HepG2 (cell line): ENCODE measurements at regions not wholly inside any gene's neighbourhood (a gene's known extent, or its start where the extent isn't known, plus 50 kb on each side); places are given as distances from the start of the nearest gene placed in this dataset.

Source experiments
- ATAC-seq: fragments of 200-7000 bp; cut with Tn5 transposase; 3 replicates; pipeline ENCODE4 v1.9.1; 2020; ENCODE audit warnings: mild to moderate bottlenecking, moderate library complexity
- BruUV-seq: library from RNA; stranded (reverse); fragments of 400-500 nt; replicated peaks from 2 replicates; lab custom pipeline; 2021; lab: Mats Ljungman, UMichigan
- CTCF ChIA-PET: fragments of 300-600 bp; formaldehyde crosslinking; extraction: SDS; loops from one replicate; lab custom pipeline; 2021; ENCODE audit warnings: low total read pairs, inconsistent platforms, low intra/inter-chr PET ratio; lab: Yijun Ruan, JAX
- POLR2A ChIA-PET: fragments of 350-600 bp; sonication (Branson Sonifier 250); formaldehyde crosslinking; loops from one replicate; lab custom pipeline; 2020; ENCODE audit warnings: antibody characterized with exemption, inconsistent platforms; lab: Yijun Ruan, JAX
- DNase-seq: peaks from one replicate; pipeline ENCODE4 v3.0.0-alpha.2; 2015; ENCODE audit warnings: low spot score
- FAIRE-seq: peaks from 3 replicates; lab custom pipeline; 2011; peaks lifted over from hg19 to GRCh38; lab: Jason Lieb, UNC
- H2AFZ ChIP-seq: one replicate; pipeline ENCODE4 v1.6.1; 2011; ENCODE audit warnings: low read length, inconsistent platforms
- H3K27ac ChIP-seq: fragments of 300-600 bp; 3 replicates; pipeline ENCODE4 v1.8.0; 2011; ENCODE audit warnings: mixed run types, mild to moderate bottlenecking, mixed read lengths, low read length, inconsistent platforms; ENCODE audit not compliant: insufficient read depth; ENCODE audit errors: extremely low read length
- H3K27me3 ChIP-seq, 2 experiments: fragments of 200-600 bp in 1 of 2; 2 replicates in 1 of 2; 3 replicates in 1 of 2; pipeline versions ENCODE4 v1.6.0 to v1.8.0; 2011; ENCODE audit warnings: low read length in 2 of 2, mild to moderate bottlenecking in 2 of 2, moderate library complexity in 2 of 2, inconsistent platforms in 1 of 2; ENCODE audit not compliant: insufficient read depth in 2 of 2, control insufficient read depth in 1 of 2
- H3K36me3 ChIP-seq, 2 experiments: fragments of 200-600 bp in 1 of 2; replicated peaks in 1 of 2; 2 replicates in 1 of 2; 3 replicates in 1 of 2; pipeline versions ENCODE4 v1.5.1 to v1.8.0; 2011; ENCODE audit warnings: low read length in 2 of 2, inconsistent platforms in 1 of 2; ENCODE audit not compliant: insufficient read depth in 2 of 2, control insufficient read depth in 1 of 2
- H3K4me1 ChIP-seq: 2 replicates; pipeline ENCODE4 v1.5.1; 2012; ENCODE audit warnings: low read length, inconsistent platforms; ENCODE audit not compliant: insufficient read depth
- H3K4me2 ChIP-seq: 2 replicates; pipeline ENCODE4 v1.6.0; 2011; ENCODE audit warnings: low read depth, low read length, inconsistent platforms
- H3K4me3 ChIP-seq, 3 experiments: fragments of 200-600 bp in 1 of 3; sonication (generic), shearing (Covaris generic) in 1 of 3; replicated peaks in 1 of 3; 2 replicates each; pipeline ENCODE4 v1.5.1; 2011 to 2016; ENCODE audit warnings: low read length in 3 of 3, inconsistent platforms in 2 of 3, low read depth in 2 of 3, mild to moderate bottlenecking in 2 of 3, control low read depth in 1 of 3, mixed read lengths in 1 of 3; ENCODE audit not compliant: insufficient read depth in 1 of 3
- H3K79me2 ChIP-seq: one replicate; pipeline ENCODE4 v1.6.1; 2011; ENCODE audit warnings: low read length, inconsistent platforms; ENCODE audit not compliant: insufficient read depth
- H3K9ac ChIP-seq: 2 replicates; pipeline ENCODE4 v1.6.0; 2011; ENCODE audit warnings: mild to moderate bottlenecking, low read depth, low read length, inconsistent platforms; ENCODE audit not compliant: insufficient read depth
- H3K9me3 ChIP-seq: 2 replicates; pipeline ENCODE4 v1.5.1; 2012; ENCODE audit warnings: mild to moderate bottlenecking, low read length
- H4K20me1 ChIP-seq: 2 replicates; pipeline ENCODE4 v1.6.0; 2011; ENCODE audit warnings: inconsistent platforms, mild to moderate bottlenecking, low read length, moderate library complexity; ENCODE audit not compliant: insufficient read depth
- BRD4 ChIP-seq: sonication (generic); formaldehyde crosslinking; IDR thresholded peaks from 2 replicates; pipeline ENCODE4 v1.4.0; 2020; ENCODE audit warnings: missing genetic modification reagents
- CBFB ChIP-seq: sonication (generic); formaldehyde crosslinking; IDR thresholded peaks from 2 replicates; pipeline ENCODE4 v1.4.0; 2020; ENCODE audit warnings: missing genetic modification reagents
- CBX2 ChIP-seq, 2 experiments: fragments of 200-600 bp in 1 of 2; sonication (generic); formaldehyde crosslinking in 1 of 2; IDR thresholded peaks; 2 replicates each; pipeline versions ENCODE4 v1.7.0 to v1.8.1; 2018 to 2022; ENCODE audit warnings: low read depth in 2 of 2, low read length in 1 of 2, mild to moderate bottlenecking in 1 of 2, missing genetic modification reagents in 1 of 2
- JARID2 ChIP-seq: sonication (generic); formaldehyde crosslinking; IDR thresholded peaks from 2 replicates; pipeline ENCODE4 v1.8.1; 2023; ENCODE audit warnings: missing genetic modification reagents, inconsistent platforms; ENCODE audit not compliant: insufficient replicate concordance
- KLF9 ChIP-seq: IDR thresholded peaks from 2 replicates; pipeline ENCODE4 v1.6.1; 2016; ENCODE audit warnings: low read depth
- MYNN ChIP-seq: sonication (generic); formaldehyde crosslinking; IDR thresholded peaks from 2 replicates; pipeline ENCODE4 v1.4.0; 2020; ENCODE audit warnings: mild to moderate bottlenecking, low read depth, missing genetic modification reagents
- ZBTB7A ChIP-seq: sonication (generic); formaldehyde crosslinking; IDR thresholded peaks from 2 replicates; pipeline ENCODE4 v1.8.0; 2022; ENCODE audit warnings: mild to moderate bottlenecking, missing genetic modification reagents
- ZNF180 ChIP-seq: sonication (generic); formaldehyde crosslinking; IDR thresholded peaks from 2 replicates; pipeline ENCODE4 v1.4.0; 2020; ENCODE audit warnings: low read depth, missing genetic modification reagents, borderline replicate concordance
- ZNF317 ChIP-seq: sonication (generic); formaldehyde crosslinking; IDR thresholded peaks from 2 replicates; pipeline ENCODE4 v1.5.0; 2020; ENCODE audit warnings: mild to moderate bottlenecking, missing genetic modification reagents
- ZNF589 ChIP-seq: sonication (generic); formaldehyde crosslinking; conservative IDR thresholded peaks from 2 replicates; pipeline ENCODE4 v1.8.0; 2022; ENCODE audit warnings: mild to moderate bottlenecking, moderate library complexity, missing genetic modification reagents
- WGBS: methylation state at CpG from one replicate; pipeline ENCODE4 v1.1.6; 2017; ENCODE audit warnings: low lambda C conversion rate; 5-methylcytosine and 5-hydroxymethylcytosine counted together
- in situ Hi-C: cut with HindIII; loops from 2 replicates; pipeline ENCODE4 v1.10.0; 2017; ENCODE audit warnings: low pct_unique_long_range_greater_than_20kb; ENCODE audit not compliant: extremely low pct_ligation_motif_present
- intact Hi-C: fragments of 100-400 bp; cut with micrococcal nuclease; formaldehyde crosslinking; loops from one replicate; pipeline ENCODE4 v1.10.0; 2022; ENCODE audit not compliant: unreplicated experiment
- TF ChIP-seq, protein P1 (sequence below): sonication (generic); formaldehyde crosslinking; IDR thresholded peaks from 2 replicates; pipeline ENCODE4 v1.8.0; 2022; ENCODE audit warnings: mild to moderate bottlenecking, missing genetic modification reagents; ENCODE audit not compliant: insufficient replicate concordance
- TF ChIP-seq, protein P2 (sequence below): sonication (generic); formaldehyde crosslinking; IDR thresholded peaks from 2 replicates; pipeline ENCODE4 v1.9.0; 2021; ENCODE audit warnings: missing genetic modification reagents, borderline replicate concordance
- TF ChIP-seq, protein P3 (sequence below): sonication (generic); formaldehyde crosslinking; conservative IDR thresholded peaks from 2 replicates; pipeline ENCODE4 v1.8.1; 2023; ENCODE audit warnings: missing genetic modification reagents
- TF ChIP-seq, protein P4 (sequence below): sonication (generic); formaldehyde crosslinking; IDR thresholded peaks from 2 replicates; pipeline ENCODE4 v1.8.1; 2023; ENCODE audit warnings: mild to moderate bottlenecking, inconsistent platforms, moderate library complexity, missing genetic modification reagents, borderline replicate concordance
- TF ChIP-seq, protein P5 (sequence below): fragments of 450-650 bp; IDR thresholded peaks from 2 replicates; pipeline ENCODE4 v1.6.1; 2017; ENCODE audit warnings: mild to moderate bottlenecking

DNA sequence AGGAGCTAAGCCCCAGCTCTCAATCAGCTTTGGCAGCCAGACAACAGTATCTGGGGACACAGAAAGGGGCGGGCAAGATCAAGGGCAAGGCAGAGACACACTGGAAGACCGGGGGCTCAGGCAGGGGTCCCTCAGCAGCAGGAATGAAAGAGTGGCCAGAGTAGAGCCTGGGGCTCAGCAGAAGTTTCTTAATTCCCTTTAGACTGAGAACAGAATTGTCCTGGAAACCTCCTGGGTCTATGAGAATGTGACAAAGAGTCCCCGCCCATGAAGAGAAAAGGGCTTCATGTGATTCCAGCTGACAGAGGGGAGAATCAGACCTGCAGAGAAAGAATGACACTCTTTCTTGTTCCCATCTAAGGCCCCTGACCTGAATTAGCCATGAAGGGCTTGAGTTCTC, 95.2 kb upstream of the CTNNB1 start:
- Histone ChIP-seq H3K9me3 (no peaks in the 10 kb centered on the region), H3K36me3 (no peaks in the 10 kb centered on the region), H3K4me2 (no peak overlapping the region), H3K27me3 (0 out of 5 replicates have a peak, but pooled peaks cover 0 to 4% of the 10 kb centered on the region in 2 experiments), H3K9ac (no peak overlapping the region), H2AFZ (no peak overlapping the region), H3K4me1 (peaks cover 38% of the 10 kb centered on the region), H3K27ac (no peak overlapping the region), H3K4me3 (no peak overlapping the region), H3K79me2 (no peaks in the 10 kb centered on the region), H4K20me1 (no peaks in the 10 kb centered on the region)
- no peak for FAIRE-seq
- WGBS: 3% methylated on average over 3 of the region's 3 CpGs
- intact Hi-C loops (loop anchor here (10.0 kb wide), 1 partner anchor 649 kb away; the partner anchor contains the start of gene RPL14), in situ Hi-C loops (no loop called here)
- ChIA-PET CTCF (no interaction called here), POLR2A (no interaction called here)
- DNase-seq: no peak
- no TSS peak for BruUV-seq
- ATAC-seq: no peak; the same call in 2 of the 3 replicates
- no peak for TF ChIP-seq JARID2 (CRISPR knock-in tag)
- TF ChIP-seq ZBTB7A (CRISPR knock-in tag): no peak
- TF ChIP-seq, protein P1, sequence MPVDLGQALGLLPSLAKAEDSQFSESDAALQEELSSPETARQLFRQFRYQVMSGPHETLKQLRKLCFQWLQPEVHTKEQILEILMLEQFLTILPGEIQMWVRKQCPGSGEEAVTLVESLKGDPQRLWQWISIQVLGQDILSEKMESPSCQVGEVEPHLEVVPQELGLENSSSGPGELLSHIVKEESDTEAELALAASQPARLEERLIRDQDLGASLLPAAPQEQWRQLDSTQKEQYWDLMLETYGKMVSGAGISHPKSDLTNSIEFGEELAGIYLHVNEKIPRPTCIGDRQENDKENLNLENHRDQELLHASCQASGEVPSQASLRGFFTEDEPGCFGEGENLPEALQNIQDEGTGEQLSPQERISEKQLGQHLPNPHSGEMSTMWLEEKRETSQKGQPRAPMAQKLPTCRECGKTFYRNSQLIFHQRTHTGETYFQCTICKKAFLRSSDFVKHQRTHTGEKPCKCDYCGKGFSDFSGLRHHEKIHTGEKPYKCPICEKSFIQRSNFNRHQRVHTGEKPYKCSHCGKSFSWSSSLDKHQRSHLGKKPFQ (CRISPR knock-in tag): no peak
- TF ChIP-seq, protein P2, sequence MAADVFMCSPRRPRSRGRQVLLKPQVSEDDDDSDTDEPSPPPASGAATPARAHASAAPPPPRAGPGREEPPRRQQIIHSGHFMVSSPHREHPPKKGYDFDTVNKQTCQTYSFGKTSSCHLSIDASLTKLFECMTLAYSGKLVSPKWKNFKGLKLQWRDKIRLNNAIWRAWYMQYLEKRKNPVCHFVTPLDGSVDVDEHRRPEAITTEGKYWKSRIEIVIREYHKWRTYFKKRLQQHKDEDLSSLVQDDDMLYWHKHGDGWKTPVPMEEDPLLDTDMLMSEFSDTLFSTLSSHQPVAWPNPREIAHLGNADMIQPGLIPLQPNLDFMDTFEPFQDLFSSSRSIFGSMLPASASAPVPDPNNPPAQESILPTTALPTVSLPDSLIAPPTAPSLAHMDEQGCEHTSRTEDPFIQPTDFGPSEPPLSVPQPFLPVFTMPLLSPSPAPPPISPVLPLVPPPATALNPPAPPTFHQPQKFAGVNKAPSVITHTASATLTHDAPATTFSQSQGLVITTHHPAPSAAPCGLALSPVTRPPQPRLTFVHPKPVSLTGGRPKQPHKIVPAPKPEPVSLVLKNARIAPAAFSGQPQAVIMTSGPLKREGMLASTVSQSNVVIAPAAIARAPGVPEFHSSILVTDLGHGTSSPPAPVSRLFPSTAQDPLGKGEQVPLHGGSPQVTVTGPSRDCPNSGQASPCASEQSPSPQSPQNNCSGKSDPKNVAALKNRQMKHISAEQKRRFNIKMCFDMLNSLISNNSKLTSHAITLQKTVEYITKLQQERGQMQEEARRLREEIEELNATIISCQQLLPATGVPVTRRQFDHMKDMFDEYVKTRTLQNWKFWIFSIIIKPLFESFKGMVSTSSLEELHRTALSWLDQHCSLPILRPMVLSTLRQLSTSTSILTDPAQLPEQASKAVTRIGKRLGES (CRISPR knock-in tag): no peak
- TF ChIP-seq ZNF317 (CRISPR knock-in tag): no peak
- TF ChIP-seq, protein P3, sequence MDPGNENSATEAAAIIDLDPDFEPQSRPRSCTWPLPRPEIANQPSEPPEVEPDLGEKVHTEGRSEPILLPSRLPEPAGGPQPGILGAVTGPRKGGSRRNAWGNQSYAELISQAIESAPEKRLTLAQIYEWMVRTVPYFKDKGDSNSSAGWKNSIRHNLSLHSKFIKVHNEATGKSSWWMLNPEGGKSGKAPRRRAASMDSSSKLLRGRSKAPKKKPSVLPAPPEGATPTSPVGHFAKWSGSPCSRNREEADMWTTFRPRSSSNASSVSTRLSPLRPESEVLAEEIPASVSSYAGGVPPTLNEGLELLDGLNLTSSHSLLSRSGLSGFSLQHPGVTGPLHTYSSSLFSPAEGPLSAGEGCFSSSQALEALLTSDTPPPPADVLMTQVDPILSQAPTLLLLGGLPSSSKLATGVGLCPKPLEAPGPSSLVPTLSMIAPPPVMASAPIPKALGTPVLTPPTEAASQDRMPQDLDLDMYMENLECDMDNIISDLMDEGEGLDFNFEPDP: no peak
- no peak for TF ChIP-seq KLF9 (CRISPR knock-in tag)
- no peak for TF ChIP-seq ZNF180 (CRISPR knock-in tag)
- no peak for TF ChIP-seq CBFB (CRISPR knock-in tag)
- TF ChIP-seq MYNN: no peak
- no peak for TF ChIP-seq BRD4
- TF ChIP-seq, protein P4, sequence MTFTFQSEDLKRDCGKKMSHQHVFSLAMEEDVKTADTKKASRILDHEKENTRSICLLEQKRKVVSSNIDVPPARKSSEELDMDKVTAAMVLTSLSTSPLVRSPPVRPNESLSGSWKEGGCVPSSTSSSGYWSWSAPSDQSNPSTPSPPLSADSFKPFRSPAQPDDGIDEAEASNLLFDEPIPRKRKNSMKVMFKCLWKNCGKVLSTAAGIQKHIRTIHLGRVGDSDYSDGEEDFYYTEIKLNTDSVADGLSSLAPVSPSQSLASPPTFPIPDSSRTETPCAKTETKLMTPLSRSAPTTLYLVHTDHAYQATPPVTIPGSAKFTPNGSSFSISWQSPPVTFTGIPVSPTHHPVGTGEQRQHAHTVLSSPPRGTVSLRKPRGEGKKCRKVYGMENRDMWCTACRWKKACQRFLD (CRISPR knock-in tag): no peak
- TF ChIP-seq, protein P5, sequence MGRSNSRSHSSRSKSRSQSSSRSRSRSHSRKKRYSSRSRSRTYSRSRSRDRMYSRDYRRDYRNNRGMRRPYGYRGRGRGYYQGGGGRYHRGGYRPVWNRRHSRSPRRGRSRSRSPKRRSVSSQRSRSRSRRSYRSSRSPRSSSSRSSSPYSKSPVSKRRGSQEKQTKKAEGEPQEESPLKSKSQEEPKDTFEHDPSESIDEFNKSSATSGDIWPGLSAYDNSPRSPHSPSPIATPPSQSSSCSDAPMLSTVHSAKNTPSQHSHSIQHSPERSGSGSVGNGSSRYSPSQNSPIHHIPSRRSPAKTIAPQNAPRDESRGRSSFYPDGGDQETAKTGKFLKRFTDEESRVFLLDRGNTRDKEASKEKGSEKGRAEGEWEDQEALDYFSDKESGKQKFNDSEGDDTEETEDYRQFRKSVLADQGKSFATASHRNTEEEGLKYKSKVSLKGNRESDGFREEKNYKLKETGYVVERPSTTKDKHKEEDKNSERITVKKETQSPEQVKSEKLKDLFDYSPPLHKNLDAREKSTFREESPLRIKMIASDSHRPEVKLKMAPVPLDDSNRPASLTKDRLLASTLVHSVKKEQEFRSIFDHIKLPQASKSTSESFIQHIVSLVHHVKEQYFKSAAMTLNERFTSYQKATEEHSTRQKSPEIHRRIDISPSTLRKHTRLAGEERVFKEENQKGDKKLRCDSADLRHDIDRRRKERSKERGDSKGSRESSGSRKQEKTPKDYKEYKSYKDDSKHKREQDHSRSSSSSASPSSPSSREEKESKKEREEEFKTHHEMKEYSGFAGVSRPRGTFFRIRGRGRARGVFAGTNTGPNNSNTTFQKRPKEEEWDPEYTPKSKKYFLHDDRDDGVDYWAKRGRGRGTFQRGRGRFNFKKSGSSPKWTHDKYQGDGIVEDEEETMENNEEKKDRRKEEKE: no peak
- no peak for TF ChIP-seq CBX2 (IDR thresholded peaks at IDR 0.05; ENCODE audit: low read depth, low read length)
- no peak for TF ChIP-seq CBX2 (CRISPR knock-in tag; IDR thresholded peaks at IDR 0.05; ENCODE audit: low read depth)
- TF ChIP-seq ZNF589 (CRISPR knock-in tag): no peak
